ENCODE measurements at regions not wholly inside any gene's neighbourhood (a gene's known extent, or its start where the extent isn't known, plus 50 kb on each side); places are given as distances from the start of the nearest gene placed in this dataset.

DNA sequence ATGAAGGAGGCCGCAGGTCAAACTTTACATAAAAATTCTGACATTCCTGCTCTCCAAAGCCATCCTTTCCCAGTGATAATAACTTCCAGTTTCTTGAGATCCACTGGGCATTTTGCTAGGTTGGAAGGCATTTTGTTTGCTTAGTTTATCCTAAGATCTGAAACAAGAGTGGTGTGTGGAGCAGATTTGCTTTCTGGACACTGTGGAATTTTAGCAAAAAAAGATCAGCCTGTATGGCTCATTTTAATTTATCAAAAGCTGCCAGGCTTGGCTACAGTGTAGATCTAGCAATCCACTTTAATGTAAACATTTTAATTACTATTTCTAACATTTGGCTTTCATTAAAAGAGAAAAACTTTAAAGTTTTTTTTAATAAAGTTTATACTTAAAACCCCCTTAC is 124.8 kb downstream of the SAMD9 start:
- TF ChIP-seq, protein P1, sequence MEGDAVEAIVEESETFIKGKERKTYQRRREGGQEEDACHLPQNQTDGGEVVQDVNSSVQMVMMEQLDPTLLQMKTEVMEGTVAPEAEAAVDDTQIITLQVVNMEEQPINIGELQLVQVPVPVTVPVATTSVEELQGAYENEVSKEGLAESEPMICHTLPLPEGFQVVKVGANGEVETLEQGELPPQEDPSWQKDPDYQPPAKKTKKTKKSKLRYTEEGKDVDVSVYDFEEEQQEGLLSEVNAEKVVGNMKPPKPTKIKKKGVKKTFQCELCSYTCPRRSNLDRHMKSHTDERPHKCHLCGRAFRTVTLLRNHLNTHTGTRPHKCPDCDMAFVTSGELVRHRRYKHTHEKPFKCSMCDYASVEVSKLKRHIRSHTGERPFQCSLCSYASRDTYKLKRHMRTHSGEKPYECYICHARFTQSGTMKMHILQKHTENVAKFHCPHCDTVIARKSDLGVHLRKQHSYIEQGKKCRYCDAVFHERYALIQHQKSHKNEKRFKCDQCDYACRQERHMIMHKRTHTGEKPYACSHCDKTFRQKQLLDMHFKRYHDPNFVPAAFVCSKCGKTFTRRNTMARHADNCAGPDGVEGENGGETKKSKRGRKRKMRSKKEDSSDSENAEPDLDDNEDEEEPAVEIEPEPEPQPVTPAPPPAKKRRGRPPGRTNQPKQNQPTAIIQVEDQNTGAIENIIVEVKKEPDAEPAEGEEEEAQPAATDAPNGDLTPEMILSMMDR (IDR thresholded peaks at IDR 0.05): no peak
- no peak for TF ChIP-seq POLR2A (IDR thresholded peaks at IDR 0.05)

Data from sigmoid colon (tissue), 3 donors.